Stimulated activated CD4-positive, alpha-beta T cell treated with anti-CD3 and anti-CD28 coated beads, Interleukin-1b, Interleukin-23, amount 100 ng/mL, for 4 hours (primary cell): ENCODE measurements at regions not wholly inside any gene's neighbourhood (a gene's known extent, or its start where the extent isn't known, plus 50 kb on each side); places are given as distances from the start of the nearest gene placed in this dataset.
A peak's percentile ranks its signal among the peaks of the same experiment; 100 is the strongest.
"Not testable (repeated sequence)": the region's sequence is repeated elsewhere in the genome, so short reads cannot be mapped to it uniquely, and the experiment has no call there.

Experiments used
- DNase-seq, 2 donors: peaks; one replicate each; pipeline ENCODE4 v3.0.0-alpha.2; 2020; ENCODE audit warnings: low read depth in 2 of 2

DNA sequence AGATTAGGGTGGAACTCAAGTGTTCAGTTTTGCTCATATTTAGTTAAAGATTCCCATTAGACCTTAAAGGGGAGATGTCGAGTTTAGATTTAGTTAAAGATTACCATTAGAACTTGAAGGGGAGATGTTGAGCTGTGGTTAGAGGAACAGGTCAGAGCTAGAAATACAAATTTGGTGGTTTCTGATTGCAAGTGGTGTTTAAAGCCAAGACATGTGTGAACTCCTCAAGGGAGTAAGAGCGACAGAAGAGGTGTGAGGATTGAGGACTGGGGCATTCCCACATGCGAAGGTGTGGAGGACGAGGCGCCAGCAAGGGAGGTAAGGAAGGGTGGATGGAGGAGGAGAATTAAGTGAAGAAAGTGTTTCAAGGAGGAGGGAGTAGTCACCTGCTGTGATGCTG is 168.6 kb downstream of the IER5 start:
- no peak for DNase-seq

DNA sequence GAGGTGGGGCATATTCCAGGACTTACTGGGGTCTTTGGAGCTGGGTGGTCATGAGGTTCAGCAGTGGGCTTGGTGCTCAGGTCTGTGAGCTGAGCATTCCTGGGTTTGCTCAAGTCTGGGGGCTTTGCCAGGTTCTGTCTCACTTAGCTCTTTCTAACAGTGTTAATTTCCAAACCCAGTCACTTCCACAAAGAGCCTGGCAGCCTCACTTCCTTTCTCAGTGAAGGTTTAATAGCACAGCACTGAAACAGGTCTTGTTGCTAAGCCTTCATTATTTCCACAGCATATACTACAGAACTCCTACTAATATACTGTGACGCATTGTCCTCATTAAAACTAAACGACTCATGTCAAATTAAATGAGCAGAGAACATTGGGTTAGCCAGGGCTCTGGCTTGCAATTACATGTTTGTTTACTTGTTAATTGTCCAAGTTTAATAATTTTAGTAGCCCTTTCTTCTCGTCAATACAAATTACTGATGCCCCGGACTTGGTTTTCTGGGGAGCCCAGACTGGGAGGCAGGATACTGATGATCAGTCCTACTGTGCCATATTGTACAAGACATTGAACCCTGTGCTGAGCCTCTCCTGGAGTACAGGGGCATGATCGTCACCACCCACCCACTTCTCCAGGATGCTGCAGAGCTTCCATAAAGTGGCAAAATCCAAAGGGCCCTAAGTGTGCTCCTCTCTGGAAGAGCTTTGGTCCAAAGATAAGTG is 170.7 kb downstream of the IER5 start:
- DNase-seq: no peak

DNA sequence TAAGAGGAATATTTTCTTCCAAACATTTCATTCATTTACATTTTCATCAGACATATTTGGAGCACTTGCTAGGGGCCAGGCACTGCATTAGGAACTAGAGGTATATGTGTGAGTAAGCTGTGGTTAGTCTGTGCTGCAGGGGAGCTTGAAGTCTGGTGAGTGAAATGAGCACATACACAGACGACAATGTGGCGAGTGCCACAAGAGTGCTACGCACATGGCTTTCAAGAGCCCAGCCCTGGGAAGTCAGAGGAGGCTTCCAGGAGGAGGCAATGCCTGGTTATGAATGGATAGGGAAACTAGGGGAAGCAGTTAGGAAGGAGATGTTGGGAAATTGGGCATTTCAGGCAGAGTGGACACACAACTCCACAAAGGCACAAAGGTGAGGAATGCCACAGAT is 171.8 kb downstream of the IER5 start:
- no peak for DNase-seq

DNA sequence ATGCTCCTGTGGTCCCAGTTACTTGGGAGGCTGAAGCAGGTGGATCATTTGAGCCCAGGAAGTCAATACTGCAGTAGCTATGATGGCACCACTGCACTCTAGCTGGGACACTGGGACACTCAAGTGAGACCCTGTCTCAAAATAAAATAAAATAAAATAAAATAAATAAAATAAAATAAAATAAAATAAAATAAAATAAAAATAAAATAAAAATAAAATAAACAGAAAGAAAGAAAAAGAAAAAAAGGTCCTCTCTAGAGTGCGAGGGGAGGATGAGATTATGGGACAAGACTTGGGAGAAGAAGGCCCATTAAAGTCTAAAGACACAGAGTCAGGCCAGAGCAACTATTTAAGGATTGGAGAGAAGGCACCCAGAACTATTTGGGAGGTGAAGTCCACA is 172.5 kb downstream of the IER5 start:
- no peak for DNase-seq

DNA sequence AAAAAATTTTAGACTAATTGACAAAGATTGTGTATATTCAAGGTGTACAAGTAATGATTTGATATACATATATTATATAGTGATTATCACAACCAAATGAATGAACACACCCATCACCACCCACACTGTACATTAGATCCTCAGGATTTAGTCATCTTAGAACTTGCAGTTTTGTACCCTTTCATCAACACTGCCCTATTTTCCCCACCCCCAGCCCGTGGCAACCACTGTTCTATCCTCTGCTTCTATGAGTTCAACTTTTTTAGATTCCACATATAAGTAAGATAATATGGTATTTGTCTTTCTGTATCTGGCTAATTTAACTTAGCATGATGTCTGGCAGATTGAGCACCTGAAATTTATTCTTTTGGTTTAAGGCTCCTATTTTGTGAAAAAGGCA is 173.6 kb downstream of the IER5 start:
- no peak for DNase-seq

DNA sequence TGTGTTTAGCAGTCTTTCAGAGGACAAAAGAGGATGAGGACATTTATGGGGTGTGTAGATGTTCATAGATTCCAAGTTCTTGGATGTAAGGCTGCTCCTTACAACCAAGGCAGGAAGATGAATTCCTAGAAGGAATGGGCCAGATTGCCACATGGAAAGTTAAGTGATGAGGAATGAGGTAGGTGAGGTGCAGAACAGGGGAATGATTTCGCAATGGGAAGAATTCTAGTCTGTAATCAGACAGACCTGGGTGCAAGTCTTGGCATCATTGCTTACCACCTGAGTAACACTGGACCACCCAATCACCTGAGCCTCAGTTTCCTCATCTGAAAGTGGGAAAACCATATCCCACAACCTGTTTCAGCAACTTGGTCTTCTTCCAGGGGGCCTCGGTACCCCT is 174.9 kb downstream of the IER5 start:
- no peak for DNase-seq

DNA sequence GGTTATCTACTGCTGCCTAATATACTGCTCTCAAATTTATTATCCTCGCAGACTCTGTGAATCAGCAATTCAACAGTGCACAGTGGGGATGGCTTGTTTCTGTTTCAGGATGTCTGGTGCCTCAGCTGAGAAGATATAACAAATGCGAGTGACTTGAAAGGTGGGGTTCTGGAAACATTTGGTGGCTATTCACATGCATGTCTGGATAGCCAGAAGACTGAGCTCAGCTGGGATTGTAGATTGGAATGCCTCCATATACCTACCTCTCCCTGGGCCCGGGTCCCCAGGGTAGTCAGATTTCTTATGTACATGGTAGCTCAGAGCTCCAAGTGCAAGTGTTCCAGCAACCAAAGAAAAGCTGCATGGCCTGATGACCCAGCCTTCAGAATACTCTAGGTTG is 176.3 kb downstream of the IER5 start:
- DNase-seq: no peak

DNA sequence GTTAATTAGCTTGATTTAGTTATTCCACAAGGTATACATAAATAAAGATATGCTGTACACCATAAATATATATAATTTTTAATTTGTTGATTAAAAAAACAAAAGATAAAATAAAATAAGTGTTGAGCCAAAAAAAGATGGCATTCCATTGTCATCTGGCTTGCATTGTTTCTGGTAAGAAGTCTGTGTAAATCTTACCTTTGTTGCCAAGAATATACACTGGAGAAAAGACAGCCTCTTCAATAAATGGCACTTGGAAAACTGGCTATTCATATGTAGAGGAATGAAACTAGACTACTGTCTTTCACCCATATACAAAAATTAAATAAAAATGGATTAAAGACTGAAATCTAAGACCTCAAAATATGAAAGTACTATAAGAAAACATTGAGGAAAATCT is 196.5 kb downstream of the IER5 start:
- no peak for DNase-seq

DNA sequence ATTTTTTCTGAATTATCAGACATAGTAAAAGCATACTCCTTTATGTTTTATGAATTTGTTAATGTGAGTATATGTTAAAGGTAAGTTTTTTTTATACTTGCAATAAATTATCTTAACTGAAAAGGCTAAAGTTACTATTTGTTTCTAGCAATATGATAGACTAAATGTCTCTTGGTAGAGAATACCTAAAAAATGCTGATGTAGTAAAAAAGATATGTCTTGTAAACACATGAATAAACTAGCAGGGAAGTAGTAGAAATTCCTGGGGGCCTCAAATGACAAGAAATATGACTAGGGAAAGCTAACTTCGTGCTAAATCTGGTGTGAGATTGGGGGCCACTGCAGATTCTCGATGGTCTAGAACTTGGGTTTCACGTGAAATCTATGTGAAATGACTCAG is 188.1 kb upstream of the CACNA1E start:
- DNase-seq: no peak

DNA sequence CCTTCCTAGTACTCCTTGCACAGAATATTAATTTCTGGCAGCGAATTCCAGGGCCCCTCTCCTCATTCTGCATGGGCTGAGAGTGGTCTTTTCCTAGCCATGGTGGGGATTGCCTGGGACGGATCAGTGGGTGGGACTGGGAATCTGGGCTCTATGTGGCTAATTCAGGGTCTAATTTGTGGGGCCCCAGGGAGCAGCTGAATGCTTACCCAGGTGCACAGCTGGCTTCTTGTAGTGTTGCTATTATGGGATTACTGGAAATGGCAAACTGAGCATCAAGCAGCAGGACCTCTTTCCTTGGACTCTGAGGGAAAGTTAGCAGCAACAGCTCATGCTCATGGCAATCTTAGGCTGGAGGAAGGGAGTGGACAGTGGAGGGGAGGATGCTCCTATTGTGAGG is 187.1 kb upstream of the CACNA1E start:
- DNase-seq: no peak

DNA sequence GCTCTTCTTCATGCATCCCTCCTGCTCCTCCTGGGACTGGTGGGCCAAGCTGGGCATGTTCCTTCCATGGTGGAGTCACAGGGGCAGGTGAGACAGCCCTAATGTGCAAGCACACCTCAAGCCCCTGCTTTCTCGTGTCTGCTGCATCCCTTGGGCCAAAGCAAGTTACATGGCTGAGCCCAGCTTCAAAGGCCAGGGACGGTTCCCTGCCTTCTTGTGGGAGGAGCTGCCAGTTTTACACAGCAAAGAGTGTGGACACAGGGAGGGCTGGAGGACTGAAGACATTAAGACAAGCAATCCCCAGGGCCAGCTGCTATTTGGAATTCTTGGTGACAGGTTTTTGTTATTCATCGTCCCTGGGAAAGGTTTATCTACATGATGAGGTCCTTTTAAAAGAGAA is 175.2 kb upstream of the CACNA1E start:
- no peak for DNase-seq

DNA sequence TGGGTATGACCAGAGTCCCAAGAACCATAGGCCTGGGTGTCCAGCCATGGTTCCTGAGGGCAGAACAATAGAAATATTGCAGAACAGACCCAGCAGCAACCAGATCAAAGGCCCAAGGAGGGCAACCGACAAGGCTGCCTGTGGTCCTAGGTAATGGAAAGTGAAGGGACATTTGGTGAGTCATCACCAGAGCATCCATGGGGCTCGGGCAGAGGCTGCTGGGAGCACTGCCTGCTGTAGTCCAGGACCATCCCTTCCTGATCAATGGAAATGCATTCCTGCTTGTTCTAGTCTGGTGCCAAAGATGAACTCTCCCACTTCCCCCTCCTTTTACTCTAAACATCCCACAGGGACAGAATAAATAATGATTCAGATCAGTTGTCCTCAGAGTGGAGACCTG is 172.8 kb upstream of the CACNA1E start:
- DNase-seq: no peak

DNA sequence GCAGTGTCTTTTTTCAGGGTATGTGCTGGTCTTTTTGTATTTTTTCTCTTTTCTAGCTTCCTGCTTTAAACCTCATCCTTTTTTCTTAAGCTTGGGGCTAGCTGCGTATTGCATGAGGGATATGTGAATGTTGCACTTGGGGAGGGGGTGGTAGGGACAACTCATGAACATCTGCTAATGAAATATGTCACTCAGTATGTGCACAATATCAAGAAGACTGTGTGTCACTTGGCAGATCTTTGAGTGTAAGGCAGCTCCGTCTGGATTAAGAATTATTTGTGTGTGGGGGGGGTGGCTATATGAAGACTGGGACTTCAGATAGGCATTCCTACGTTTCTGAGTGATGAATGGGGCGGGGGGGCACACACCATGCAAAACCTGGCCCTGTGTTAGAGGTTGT is 170.4 kb upstream of the CACNA1E start:
- no peak for DNase-seq

DNA sequence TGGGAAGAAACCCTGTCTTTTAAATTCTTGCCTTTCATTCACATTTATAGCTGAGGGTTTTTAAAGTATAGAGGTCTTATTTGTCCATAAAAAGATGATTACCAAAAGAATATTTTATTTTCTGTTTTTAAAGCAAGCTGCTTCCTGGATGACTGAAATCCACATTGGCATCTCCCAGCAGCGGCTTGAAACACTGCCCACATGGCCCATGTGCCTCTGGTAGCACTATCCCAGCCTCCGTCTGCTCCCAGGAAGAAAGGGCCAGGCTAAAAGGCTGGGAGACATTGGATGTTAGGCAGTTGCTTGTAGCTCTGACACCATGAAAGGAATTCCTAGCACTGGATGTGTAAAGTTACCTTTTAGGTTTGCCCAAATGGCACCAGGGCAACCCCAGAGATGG is 169.9 kb upstream of the CACNA1E start:
- DNase-seq: no peak

DNA sequence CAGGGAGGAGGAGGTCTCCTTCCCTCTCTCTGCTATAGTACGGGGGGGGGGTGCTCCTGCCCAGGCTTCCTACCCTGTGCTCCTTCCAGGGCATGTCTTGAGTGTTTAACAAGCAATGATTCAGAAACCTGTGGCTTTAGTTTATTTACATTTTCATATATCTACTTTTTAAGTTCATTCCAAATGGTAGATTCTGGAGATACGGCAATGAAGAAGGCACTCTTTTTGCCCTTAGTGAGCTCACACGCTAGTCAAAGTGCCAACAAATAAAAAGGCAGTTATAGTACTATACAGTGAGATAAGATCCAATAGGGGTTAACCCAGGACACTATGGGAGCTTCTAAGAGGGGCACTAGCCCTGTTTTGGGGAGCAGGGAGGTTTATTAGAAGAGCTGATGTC is 169.3 kb upstream of the CACNA1E start:
- DNase-seq: no peak

DNA sequence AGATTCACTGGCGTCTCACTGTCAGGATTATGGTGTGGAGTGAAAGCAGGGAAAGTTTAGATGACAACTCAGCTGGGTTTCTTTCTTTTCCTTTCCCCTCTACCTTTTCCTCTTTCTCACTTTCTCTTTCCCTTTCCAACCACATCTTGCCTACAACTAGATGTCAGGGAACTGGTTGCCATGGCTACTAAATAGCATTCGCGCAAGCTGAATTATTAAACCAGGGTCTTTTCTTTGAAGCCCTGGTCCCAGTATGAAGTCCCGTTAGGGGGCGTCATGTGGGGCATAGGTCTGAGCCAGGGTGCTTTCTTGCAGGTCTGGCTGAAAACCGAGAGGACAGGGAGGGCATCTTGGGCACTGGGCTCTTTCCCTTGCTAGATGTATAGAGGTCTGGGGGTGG is 168.4 kb upstream of the CACNA1E start:
- no peak for DNase-seq

DNA sequence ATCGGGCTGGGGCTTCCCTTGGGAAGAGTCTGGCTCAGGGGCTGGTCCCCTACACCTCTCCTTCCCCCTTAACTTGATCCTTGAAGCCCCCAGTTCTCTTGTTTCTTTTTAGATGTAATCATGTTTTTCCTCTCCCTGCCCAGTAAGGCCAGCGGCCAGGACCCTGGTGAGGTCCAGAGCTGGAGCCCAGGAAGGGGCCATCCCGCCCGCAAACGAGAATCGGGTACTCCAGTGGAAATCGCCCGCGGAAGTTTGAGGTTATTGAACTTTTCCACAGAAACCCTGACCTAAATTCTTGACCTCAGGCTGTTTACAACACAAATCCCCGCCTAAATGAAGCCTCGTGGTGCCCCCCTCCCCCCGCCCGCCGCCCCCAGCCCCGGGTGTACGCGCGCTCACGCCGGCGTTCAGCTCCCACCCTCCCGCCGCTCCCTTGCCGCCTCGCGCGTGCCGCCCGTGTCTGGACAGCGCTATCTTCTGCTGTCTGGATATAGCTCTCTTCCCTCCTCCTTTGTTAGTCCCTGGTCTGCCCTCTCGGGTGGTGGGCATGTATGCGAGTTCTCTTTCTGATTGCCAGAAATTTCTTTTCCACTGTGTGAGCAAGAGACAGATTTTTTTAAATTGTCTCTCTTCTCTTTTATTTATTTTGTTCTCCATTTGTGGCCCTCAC is 165.9 kb upstream of the CACNA1E start:
- no peak for DNase-seq

DNA sequence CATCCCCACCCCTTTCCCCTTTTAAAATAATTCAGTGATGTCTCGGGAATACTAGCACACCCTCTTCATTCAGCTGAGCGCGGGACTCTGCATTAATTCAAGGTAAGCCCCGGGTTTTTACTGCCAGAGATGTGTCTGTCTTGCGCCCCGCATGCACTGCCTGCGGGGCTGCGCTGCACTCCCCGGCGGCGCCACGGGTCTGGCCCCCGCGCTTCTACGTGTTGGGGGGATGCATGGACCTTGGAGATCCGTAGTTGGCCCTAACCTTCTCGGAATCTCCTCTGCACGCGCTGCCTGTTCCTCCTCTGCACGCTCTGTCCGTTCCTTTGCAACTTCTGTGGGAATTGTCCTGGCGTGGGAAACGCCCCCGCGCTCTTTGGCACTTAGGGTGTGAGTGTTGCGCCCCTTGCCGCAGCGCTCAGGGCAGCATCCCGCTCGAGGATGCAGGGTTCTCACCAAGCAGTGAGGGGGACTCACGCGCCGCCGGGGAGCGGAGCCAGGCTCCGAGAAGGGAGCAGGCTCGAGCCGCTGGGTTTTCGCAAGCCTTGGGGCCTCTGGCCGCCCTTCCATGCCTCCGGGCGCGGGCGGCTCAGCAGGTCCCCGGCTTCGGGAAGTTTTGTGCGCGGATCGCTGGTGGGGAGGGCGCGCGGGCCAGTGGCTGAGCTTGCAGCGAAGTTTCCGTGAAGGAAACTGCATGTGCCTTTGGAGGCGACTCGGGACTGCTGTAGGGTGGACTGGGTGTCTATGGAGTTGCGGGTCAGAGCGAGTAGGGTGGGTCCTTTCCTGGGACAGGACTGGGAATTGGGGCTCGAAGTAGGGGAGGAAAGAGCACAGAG is 165.1 kb upstream of the CACNA1E start:
- no peak for DNase-seq

DNA sequence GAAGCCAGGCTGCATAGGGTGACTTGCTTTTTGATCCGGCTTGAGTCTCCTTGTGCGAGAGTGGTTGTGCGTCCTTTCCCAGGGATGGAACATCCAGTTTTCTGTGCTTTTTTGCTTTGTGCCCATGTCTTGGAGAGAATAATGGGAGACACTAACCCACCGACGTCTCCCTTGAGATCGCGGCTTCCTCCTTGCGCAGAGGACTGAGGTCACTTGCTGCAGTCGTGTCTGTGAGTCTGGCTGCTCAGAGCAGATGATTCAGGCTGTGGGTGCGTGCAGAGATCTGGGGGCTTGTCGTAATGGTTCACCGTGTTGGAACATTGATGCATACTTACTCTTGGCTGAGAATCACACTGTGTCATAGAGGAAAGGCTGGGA is 164.5 kb upstream of the CACNA1E start:
- DNase-seq: peak in 1 of 2 donors; percentile 11

DNA sequence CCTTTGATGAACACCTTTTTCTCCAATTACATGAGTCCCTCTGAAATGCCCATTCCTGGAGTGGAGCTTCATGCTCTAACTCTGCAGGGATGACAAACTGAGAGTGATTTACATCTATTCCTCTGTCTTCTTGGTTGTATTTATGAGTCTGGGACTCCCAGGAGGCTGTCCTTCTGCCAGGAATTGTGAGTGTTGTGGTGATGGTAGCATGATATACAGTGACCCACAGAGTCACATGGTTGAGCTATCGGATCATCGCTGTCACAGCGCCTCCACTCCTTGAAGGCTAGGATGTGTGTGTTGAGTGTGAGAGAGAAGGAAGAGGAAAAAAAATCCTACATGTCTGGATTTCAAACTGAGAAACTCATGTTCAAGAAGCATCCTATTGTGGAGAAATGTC is 163.4 kb upstream of the CACNA1E start:
- DNase-seq: no peak

DNA sequence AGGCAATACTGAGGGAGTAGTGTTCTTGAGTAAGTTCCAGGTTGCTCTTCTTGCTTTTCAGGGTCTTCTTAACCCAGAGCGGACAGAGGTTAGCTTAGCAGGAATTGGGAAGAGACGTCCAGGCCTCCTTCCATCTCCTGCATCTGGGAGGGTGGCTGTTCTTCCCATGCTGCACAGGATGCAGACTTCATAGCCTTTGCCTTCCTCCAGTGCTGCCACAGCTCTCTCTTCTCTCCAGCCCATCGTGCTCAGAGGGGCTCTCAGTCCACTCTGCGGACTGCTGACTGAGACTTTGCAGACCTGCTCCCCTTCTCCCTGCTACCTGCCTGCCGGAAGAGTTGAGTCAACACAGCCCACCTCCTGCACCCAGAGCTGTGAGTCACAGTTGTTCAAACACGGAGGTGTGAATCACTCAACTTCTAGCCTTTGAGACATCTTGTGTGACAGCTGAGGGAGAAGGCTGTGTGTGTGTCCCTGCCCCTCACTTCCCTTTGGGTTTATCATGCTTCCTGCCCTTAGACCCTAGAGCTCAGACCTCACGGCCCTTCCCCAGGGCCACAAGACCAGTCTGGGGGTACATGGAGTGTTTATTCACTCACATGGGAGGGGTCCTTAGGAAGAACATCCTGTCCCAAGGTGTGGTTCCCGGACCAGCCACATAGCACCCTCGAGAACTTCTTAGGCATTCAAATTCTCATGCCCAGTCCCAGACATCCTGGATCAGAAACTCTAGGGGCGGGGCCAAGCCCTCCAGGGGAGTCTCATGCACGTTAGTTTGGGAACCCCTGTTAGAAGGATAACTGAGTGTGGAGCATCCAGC is 158.3 kb upstream of the CACNA1E start:
- peak; percentile 13 to 45 for DNase-seq

DNA sequence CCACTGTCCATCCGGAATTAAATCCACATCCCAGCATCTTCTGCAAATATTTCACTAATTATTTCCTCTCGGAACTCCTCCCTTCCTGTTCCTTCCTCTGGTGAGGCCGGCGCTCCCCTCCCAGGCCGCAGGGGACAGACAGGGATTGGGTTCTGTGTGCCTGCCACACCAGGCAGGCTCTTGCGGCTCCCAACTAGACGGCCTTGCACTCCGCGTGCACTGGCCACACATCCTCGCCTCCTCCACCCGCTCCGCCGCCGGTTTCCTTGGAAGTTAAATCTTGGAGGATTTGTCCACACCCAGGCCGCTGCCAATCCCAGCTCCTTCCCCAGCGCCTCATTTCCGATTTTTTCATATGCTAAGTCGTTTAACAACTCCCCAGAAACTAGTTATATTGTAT is 157.6 kb upstream of the CACNA1E start:
- DNase-seq: not testable (repeated sequence)
